GM18511 (cell line): ENCODE measurements at regions not wholly inside any gene's neighbourhood (a gene's known extent, or its start where the extent isn't known, plus 50 kb on each side); places are given as distances from the start of the nearest gene placed in this dataset.
A peak's percentile ranks its signal among the peaks of the same experiment; 100 is the strongest.

Source experiments
- ATAC-seq: cut with Tn5 transposase; IDR thresholded peaks from one replicate; pipeline ENCODE4 v1.9.1; 2021; ENCODE audit warnings: mild to moderate bottlenecking, moderate library complexity; ENCODE audit not compliant: unreplicated experiment

- ATAC-seq: no peak
Measured at GRCh38 chr3:106161246-106161645, 292.4 kb upstream of the CBLB start.

- ATAC-seq: no peak
Measured at GRCh38 chr3:106167728-106168127, 298.9 kb upstream of the CBLB start.

- no peak for ATAC-seq
Measured at GRCh38 chr3:106168962-106169750, 300.3 kb upstream of the CBLB start.

GRCh38 chr3:106170636-106171035 lies 301.8 kb upstream of the CBLB start:
- ATAC-seq: no peak

- no peak for ATAC-seq
Measured at GRCh38 chr3:106172101-106172500, 303.3 kb upstream of the CBLB start.

DNA sequence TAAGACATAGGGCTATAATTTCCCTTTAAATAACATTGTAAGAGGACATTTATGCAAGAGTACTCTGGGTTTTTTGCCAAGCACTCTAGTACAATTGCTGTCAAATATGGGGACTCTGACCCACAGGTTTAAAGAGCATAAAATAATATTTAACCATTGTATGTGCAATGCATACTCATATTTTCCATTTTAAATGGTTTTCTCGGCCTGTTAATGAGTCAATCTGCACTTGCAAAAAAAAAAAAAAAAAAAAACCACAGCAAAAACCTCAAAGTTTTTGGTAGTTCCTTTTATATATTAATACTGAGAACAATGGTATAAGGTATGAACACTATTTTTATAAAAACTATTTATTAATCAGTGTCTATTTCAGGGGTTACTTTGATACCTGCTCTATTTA lies 304.0 kb upstream of the CBLB start:
- ATAC-seq: peak; percentile 75

DNA sequence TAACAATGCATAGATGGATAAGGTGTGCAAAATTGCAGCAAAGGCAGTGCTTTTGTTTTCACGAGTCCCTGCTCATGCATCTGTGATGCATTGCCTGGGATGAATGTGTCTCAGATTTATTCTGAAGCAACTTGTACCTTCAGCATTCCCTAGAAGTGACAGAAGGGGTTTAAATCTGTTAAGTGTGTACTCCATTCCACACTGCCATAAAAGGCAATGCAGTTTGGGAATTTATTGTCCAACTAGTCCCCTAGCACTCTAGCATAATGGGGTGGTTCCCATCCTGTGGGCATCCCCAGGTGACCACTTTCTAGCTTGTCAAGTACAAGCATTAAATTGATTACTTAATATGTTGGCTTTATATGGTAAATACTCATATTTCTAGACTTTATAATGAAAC lies 306.5 kb upstream of the CBLB start:
- no peak for ATAC-seq

DNA sequence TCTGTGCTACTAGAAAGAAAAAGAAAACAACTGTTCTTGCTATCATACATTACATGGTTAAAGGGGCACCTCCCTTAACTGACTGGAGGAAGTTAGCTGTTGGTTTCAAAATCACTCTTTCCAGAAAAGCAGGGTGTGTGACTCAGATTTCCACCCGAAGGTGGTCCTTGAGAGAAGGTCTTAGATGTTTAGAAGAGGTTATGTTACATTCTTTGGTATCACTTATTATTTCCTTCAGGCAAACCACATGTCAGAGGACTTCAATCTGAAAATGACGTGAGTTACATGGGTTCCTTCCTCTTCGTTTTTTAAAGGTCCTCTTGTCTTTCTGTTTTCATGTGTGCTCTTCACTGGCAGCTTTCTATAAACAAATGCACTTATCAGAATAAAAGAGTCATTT lies 307.9 kb upstream of the CBLB start:
- ATAC-seq: peak; percentile 84

GRCh38 chr3:106182950-106183511 lies 314.2 kb upstream of the CBLB start:
- ATAC-seq: no peak

DNA sequence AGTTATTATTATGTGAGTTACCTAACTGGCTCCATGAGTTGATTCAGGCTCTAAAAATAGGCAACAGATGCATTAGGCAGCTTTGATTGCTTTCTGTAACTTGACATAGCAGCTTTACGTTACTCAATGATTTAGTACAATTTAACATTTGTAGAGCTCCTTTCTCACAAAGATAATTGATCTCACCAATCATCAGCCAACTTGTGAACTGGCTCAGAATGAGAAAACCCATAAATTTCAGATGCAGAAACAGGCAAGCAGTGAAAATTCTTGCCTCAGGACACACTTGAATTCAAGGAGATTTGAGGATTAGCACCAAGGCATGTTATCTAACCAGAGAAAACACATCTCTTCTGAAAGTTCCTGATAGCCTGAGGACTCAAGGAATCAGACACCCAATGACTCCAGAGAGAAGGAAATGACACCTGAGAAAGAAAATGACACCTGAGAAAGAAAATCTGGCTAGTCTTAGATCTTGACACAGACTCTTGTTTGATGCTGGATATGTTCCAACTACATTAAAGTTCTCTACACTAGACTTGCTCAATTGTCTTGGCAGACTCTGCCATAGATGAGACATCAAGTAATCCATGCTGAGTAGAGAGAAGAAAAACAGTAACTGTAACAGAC lies 315.1 kb upstream of the CBLB start:
- peak; percentile 55 for ATAC-seq

DNA sequence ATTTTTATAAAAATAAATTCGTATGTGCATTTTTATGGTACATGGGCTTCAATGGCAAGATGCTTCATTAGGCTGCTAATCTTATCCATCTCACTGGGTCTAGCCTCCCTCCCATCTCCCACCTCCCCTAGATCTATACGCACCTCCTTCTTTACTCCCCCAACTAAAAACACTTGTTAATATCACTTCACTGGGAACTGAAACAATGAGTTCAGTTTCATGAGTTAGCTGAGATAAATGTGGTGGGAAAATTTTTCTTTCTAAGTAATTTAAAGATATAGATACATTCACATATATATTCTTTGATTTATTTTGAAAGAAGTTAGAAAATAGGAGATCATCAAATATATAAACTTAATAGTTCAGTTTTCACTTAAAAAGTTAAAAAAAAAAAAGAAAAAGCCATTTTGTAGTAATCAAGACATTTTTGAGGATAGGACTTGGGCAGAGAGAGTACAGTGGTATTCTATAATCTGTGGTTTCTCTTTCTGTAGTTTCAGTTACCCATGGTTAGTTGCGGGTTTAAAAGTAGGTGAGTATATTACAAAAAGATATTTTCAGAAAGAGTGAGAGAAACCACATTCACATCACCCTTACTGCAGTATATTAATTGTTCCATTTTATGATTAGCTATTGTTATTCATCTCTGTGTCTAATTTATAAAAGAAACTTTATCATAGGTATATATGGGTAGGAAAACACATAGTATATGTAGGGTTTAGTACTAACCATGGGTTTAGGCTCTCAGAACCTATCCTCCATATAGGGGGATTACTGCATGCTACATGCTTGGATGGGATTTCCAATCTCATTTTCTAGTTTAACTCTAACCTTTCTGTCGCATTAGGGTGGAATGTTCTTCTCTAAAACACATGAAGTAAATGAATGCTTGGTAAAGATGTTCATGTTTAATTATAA lies 316.0 kb upstream of the CBLB start:
- ATAC-seq: peak; percentile 92

DNA sequence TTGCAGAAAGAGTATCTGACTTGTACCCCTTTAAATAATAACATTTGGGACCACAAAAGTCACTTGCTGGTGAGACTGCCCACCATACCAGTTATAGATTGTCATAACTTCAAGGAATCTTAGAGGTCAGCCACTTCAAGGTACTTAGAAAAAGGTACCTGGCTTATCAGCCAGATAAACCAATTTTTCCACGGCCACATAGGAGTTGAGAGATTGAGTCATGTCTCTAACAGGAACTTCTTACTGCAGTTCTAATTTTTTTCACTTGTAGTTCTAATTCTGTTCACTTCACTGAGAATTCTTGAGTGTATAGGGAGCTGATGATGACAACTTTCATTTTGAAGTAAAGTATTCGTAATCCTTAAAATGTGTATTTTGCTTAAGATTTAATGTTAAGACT lies 317.1 kb upstream of the CBLB start:
- no peak for ATAC-seq

- ATAC-seq: no peak
Measured at GRCh38 chr3:106190296-106190695, 321.5 kb upstream of the CBLB start.

DNA sequence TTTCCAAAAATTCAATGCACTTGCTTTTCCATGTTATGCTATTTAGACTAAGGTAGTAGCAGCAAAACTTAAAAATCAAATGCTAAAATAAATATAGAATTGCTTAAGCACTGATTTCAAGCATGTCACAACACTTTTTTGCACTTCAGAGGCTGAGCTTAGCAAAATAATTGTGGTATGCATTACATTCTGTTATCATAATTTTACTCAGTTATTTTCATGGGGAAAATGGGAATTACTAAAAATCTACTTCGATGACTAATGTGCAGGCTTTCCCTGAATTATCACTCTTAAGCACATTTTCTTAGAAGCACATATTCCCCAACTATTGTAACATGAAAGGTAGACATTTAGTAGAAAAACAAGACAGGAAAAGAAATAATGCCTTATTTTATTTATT lies 322.4 kb upstream of the CBLB start:
- no peak for ATAC-seq

GRCh38 chr3:106191913-106192312 lies 323.1 kb upstream of the CBLB start:
- ATAC-seq: no peak

- ATAC-seq: no peak
Measured at GRCh38 chr3:106193876-106194275, 325.1 kb upstream of the CBLB start.

GRCh38 chr3:106194726-106195125 lies 325.9 kb upstream of the CBLB start:
- ATAC-seq: no peak

- no peak for ATAC-seq
Measured at GRCh38 chr3:106197532-106198194, 328.9 kb upstream of the CBLB start.

GRCh38 chr3:106204160-106204868 lies 335.5 kb upstream of the CBLB start:
- no peak for ATAC-seq

GRCh38 chr3:106206146-106206545 lies 337.3 kb upstream of the CBLB start:
- ATAC-seq: peak; percentile 90
